Daoy (cell line): ENCODE measurements at regions not wholly inside any gene's neighbourhood (a gene's known extent, or its start where the extent isn't known, plus 50 kb on each side); places are given as distances from the start of the nearest gene placed in this dataset.

Source experiments
- DNase-seq: peaks from one replicate; pipeline ENCODE4 v3.0.0-alpha.2; 2015; ENCODE audit warnings: low read depth

GRCh38 chr11:134908583-134908982, 496.5 kb upstream of the B3GAT1 start:
- DNase-seq: no peak

GRCh38 chr11:134907636-134908035, 495.6 kb upstream of the B3GAT1 start:
- DNase-seq: no peak

GRCh38 chr11:134906356-134906955, 494.4 kb upstream of the B3GAT1 start:
- no peak for DNase-seq

DNA sequence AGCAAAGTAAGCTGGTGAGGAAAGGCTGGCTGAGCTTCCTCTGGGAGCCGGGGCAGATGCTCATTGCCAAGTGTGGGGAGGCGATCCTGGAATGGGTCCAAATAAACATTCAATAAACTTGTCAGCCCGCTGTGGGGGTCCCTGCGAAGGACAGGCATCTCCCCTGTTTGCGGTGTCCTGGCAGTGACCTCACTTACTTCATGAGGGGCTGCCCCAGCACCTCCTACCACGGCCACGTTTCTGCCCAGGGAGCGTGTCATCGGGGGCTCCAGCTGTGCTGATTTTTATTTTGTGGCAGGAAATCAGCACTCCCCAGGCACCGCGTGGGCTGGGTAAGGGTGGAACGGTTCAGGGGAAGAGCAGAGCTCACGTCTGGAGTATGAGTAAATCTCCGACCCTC, 493.9 kb upstream of the B3GAT1 start:
- DNase-seq: peak; percentile 42

DNA sequence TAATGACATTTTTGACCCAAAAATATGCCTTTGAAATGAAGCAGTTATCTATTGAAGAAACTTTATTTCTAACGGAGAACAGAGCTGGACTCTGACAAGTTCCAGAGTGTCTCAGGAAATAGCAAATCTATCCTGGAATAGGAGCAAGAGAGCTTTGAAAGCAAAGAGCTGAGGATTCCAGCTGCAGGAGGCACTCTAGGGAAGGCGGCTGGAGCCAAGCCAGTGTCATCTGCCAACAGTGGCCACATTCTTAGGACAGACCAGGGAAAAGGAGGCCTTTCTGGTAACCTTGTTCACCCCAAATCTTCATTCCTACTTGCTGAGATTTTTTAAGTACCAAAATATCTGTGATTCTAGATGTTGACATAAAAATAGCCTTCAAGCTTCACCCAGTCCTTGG, 493.5 kb upstream of the B3GAT1 start:
- DNase-seq: no peak

DNA sequence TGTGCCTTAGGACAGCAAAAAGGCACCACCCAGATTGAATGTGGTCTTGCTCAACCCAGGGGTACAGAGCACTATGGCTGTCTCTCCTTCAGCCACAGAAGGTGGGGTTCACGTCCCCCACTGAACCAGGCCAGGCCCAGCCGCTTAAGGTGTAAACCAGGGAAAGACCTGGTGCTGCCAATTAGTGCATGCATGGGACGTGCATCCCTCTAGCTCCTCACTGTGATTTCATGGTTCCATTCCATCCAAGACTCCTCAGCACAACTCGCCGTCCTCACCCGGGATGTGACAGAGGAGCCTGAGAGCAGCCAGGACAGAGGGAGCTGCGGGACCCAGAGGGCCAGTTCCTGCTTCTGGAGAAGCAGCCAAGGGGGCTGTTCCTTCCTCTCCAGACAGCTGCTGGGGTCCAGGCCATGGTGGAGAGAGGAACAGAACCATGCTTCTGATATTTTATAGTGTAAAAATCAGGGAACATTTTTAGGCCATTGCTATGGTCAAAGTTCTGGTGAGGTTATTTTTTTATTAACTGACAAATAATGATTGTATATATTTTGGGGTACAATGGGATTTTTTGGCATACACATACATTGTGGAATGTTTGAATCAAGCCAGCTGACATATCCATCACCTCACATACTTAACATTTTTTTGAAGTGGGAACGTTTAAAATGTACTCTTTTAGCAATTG, 492.2 kb upstream of the B3GAT1 start:
- no peak for DNase-seq

- DNase-seq: no peak
Observed at GRCh38 chr11:134901955-134902918, 490.2 kb upstream of the B3GAT1 start.

DNA sequence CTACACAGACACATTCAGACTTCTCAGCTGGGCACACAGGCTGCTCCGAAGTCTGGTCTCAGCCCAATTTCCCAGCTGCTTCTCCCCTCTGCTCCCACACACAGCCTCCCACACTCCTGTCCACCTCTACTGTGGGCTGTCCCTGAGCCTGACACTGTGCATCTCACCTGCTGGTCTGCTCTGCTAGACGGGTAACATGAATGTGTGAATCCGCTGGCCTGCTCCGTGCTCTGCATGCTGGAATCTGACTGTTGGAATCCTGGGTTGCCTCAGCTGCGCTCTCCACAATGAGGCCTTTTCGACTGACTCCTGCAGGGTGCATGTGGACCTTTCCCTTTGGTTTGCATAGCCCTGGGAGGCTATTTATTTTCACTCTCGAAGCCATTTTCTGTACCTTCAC, 489.5 kb upstream of the B3GAT1 start:
- no peak for DNase-seq

DNA sequence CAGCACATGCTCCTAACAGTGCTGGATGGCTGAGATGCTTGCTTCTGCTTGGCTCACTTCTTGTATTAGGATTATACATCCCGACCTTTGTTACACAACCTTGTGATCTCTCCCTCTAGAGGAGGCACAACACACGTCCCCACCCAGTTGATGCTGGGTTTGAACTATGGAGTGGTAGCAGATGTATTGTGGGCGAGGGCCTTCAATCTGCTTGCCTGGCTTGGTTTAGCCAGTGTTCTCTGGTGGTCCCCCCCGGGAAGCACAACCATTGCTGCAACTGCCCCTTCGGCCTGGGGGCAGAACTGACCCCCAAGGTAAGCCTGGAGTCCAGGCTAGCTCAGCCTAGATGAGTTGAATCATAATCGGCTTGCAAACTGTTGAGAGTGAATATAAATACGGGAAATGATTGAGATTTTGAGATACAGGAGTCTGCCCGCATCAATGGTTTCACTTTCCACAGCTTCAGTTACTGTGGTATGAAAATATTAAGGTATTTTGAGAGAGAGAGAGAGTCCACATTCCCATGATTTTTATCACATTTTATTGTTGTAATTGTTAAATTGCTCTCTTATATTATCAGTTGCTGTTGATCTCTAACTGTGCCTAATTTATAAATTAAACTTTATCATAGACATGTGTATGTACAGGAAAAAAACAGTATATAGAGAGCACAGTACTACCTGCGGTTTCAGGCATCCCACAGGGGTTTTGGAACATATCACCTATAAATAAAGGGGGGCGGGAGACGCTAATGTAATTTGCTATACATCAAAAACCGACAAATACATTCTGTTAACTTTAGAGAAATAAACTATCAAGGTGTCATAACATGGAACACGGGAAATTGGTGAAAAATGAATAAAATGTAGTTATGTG, 482.0 kb upstream of the B3GAT1 start:
- no peak for DNase-seq

GRCh38 chr11:134890446-134890845, 478.4 kb upstream of the B3GAT1 start:
- DNase-seq: no peak

DNA sequence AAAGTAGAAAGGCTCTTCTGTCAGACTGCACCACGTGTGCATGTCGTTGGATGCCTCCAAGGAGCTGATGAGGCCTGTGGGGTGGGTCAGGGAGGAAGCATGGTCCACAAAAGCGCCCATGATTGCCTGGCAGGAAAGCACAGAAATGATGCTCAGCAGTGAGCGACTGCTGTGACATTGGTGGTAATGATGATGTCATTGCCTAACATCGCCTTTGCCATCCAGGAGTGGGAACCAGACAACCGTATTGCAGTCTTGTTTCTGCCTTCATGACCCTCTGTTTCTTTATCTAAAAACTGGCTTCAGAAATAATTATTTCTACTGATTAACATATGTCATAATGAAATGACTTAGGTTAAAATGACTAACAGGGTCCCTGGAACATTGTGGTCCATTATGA, 477.8 kb upstream of the B3GAT1 start:
- no peak for DNase-seq

DNA sequence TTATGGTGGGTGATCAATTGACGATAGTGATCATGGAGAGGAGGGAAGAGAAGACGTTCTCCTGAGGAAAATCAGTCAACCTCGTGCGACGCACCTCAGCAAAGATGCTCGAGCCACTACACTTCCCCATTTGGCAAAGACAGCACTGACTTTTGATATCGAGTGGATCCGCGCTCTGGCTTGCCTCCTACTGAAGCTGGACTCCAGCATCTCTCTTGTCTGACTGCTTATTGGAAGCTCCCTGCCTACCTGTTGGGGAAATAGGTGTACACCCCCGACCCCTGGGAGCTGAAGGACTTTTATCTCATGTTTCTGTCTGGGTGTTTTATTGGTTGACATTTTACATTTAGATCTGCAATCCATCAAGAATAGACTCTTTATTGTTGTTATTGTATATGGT, 476.8 kb upstream of the B3GAT1 start:
- DNase-seq: no peak

DNA sequence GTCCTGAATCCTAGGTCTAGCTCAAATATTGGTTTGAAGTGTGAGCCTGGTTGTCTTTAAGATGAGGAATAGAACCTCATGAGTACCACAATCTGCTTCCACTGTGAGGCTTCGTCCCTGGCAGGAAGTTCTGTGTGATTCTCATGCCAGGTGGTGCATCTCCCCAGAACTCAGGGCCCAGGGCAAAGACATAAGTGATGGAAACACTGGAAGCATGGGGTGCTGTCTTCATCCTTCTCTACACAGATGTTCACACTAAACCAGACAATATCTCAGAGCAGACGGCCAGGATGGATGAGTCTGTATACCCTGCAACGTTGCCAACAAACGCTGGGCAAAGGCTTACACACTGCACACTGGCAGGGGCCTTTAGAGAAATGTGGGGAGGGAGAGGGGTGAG, 475.9 kb upstream of the B3GAT1 start:
- no peak for DNase-seq

- no peak for DNase-seq
Observed at GRCh38 chr11:134883484-134883883, 471.4 kb upstream of the B3GAT1 start.

DNA sequence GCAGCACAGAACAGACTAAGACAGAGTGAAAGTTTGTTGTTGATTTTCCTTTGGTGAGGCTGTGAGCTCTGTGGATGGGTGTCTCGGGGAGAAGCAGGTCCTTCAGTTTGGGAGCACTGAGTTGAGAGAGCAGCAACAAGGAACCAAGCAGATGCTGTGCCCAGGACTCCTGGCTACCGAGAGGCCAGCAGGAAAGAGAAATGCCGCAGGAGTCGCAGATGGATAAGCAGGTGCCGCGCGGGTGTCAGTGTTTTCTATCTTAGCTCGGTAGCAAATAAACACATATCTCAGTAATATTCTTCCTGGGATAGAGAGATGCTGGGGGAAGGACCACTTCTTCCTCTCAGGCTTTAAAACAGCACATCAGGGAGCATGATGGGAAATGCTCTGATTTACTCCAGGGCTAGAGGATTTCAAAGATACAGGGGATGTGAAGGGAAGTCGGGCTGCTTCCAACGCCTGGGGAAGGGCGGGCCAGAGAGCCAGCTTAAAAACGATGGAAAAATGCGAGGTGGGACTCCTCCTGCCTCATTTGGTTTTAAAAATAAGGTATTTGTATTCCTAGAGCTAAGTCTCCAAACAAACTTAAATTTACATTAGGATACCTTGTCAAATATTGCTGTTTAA, 470.7 kb upstream of the B3GAT1 start:
- no peak for DNase-seq

DNA sequence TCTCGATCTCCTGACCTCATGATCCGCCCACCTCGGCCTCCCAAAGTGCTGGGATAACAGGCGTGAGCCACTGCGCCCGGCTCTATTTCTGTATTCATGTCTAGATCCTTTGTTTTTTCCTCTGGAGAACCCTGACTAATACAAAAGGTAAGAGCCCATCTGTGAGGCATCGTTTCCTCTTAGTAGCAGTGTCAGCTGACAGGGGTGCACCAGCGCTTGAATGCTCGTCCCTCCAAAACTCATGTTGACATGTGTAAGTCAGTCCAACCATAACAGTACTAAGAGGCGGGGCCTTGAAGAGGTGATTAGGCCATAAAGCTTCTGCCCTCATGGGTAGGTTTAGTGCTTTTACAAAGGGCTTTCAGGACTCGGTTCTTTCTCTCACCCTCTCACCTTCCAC, 470.1 kb upstream of the B3GAT1 start:
- DNase-seq: no peak

GRCh38 chr11:134880788-134881187, 468.7 kb upstream of the B3GAT1 start:
- DNase-seq: no peak

- no peak for DNase-seq
Observed at GRCh38 chr11:134879931-134880330, 467.9 kb upstream of the B3GAT1 start.

- no peak for DNase-seq
Observed at GRCh38 chr11:134879341-134879740, 467.3 kb upstream of the B3GAT1 start.

- DNase-seq: no peak
Observed at GRCh38 chr11:134878785-134879184, 466.7 kb upstream of the B3GAT1 start.

DNA sequence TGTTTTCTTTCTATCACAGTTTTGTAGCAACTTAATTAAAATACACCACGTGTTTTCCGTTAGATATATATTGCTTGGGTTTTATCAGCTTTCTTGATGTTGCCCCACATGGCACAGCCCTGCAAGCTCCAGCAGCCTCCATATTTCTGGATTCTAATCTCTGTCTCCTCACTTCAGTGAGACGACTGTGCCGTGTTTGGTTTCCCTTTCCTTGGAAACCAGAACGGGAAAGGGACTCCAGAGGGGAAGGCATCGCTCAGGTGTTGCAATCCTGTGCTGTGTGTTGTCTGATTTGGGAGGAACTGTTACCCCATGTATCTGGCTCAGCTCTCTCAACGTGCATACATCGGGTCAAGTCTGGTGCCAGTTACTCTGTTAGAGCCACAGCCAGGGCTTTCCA, 464.2 kb upstream of the B3GAT1 start:
- no peak for DNase-seq
